Head of caudate nucleus (tissue), 42 donors: ENCODE measurements at regions not wholly inside any gene's neighbourhood (a gene's known extent, or its start where the extent isn't known, plus 50 kb on each side); places are given as distances from the start of the nearest gene placed in this dataset.
A peak's percentile ranks its signal among the peaks of the same experiment; 100 is the strongest.

Experiments used
- DNase-seq, 42 donors: peaks; one replicate each; pipeline versions ENCODE4 v3.0.0 to v3.0.0-alpha.2; 2020 to 2021; ENCODE audit warnings: mixed read lengths in 7 of 42
- intact Hi-C: fragments of 100-400 bp; cut with DNase I; formaldehyde crosslinking; loops from one replicate; pipeline ENCODE4 v1.15.0; 2022

- intact Hi-C loops, result loop anchor here (10.0 kb wide), 1 partner anchor 65 kb away; no protein-coding TSS in a partner anchor
- no peak for DNase-seq
Observed at GRCh38 chr2:120659275-120659977, 76.2 kb upstream of the GLI2 start.

DNA sequence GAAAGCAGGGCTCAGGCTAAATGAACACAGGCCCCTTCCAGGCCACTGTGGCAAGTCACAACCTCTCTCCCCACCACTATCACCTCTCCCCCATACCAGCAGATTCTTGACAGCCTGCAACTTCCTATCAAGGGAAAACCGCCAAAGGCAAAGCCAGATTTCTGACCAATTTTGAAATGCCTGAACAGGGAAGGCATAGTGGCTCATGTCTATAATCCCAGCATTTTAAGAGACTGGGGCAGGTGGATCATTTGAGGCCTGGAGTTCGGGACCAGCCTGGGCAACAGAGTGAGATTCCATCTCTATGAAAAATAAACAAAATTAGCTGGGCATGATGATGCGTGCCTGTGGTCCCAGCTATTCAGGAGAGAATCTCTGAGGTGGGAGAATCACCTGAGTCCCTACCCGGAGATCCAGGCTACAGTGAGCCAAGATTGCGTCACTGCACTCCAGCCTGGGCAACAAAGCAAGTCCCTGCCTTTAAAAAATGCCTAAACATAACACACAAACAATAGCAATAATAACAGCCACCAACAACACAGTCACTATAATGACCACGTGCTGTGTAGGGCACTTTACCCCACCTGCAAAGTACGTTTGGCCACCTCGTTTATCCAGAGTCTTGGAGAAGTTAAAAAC is 75.5 kb upstream of the GLI2 start:
- intact Hi-C loops, result no loop called here
- DNase-seq, result no peak

DNA sequence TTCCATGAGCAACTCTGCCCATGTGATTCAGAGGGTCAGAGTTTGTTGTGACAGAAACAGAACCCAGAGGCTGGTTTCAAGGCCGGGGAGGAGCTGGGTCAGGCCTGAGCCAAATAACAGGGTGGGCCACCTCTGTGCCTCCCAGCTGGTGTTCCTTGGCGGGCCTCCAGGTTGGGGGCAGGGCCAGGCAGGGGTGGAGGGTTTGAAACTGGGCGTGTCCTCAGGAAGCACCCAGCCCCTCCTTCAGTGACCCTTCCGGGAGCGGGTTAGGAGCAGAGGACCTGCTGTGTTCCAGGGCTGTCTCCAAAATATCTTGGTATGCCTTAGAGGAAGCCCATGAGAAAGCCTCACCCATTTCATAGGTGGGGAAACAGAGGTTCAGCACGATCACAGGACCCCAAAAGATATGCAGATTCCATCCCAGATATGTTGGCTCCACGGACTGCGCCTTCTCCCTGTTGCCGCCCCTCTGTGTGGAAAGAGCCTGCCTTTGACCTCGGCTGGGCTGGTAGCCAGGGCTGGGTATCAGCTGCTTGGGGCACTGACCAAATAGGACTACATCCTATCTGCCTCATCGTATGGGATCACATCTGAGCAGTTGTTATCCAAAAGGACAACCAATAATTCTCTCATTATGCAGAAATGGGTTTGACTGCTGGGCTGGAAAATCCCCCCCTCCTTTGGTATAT is 74.8 kb upstream of the GLI2 start:
- DNase-seq, result peak in 16 of 42 donors; percentile 16 to 66 (median 39)
- intact Hi-C loops, result no loop called here

DNA sequence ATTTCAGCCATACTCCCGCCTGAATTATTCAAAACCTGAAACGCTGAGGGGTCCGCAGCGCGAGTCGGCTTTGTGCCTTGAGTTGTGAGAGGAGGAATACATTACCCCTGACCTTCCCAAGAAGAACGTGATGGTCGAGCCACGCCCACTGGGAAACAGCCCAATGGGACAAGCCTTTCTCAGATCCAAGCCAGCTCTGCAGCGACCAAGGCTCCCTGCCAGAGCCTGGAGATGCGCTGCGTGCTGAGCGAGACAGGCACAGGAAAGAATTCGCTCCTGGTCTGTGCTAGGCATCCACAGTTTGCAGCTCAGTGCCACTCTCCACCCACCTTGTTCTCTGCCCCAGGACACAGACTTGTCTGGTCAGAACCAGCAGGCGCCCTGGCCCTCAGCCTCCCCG is 74.1 kb upstream of the GLI2 start:
- intact Hi-C loops, result no loop called here
- DNase-seq, result peak in 41 of 42 donors; percentile 38 to 84 (median 67)

- DNase-seq, result no peak
- intact Hi-C loops, result no loop called here
Observed at GRCh38 chr2:120662046-120662445, 73.6 kb upstream of the GLI2 start.

- intact Hi-C loops, result no loop called here
- no peak for DNase-seq
Observed at GRCh38 chr2:120662746-120663145, 72.9 kb upstream of the GLI2 start.

GRCh38 chr2:120666433-120666832 is 69.2 kb upstream of the GLI2 start:
- intact Hi-C loops, result no loop called here
- no peak for DNase-seq

DNA sequence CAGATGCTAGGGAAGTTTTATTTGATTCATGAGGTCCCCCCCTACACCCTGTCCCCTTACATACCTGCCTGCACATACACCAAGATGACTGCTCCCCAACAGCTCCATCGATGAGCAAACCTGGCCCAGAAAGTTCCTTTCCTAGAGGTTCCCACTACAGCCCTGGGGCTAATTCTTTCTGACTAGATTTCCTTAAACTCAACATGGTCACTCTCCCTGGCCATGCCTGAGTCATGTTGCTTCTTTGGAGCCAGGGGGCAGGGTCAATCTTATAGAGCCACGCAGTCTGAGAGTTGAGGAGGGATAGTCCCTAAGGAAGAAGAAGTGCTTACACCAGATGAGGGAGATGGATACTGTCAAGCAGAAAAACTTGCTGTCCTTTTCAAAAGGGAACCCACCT is 67.7 kb upstream of the GLI2 start:
- peak in 1 of 42 donors; percentile 2 for DNase-seq
- intact Hi-C loops, result no loop called here

GRCh38 chr2:120669121-120669952 is 66.3 kb upstream of the GLI2 start:
- peak in 8 of 42 donors; percentile 9 to 39 (median 21) for DNase-seq
- intact Hi-C loops, result no loop called here

DNA sequence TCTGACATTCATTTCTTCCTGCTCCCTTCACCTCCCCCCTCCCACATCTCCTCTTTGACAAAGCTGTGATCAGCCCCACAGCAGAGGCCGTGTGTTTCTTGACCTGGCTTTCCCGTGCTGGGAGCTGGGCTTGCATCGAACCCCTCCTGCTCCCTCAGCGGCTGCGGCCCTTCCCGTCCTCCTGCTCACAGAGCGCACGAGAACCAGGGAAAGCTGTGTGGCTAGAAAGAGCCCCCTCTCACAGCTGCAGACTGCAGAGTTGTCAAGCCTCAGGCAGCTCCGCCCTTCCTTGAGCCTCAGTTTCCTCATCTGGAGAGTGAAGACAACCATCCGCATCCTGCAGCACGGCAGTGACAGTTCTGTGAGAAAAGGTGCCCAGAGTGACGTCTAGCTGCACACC is 65.7 kb upstream of the GLI2 start:
- peak in 1 of 42 donors; percentile 16 for DNase-seq
- intact Hi-C loops, result no loop called here

- intact Hi-C loops, result no loop called here
- peak in 2 of 42 donors; percentile 2 to 3 for DNase-seq
Observed at GRCh38 chr2:120670371-120670770, 65.3 kb upstream of the GLI2 start.

GRCh38 chr2:120670771-120671480 is 64.7 kb upstream of the GLI2 start:
- peak in 3 of 42 donors; percentile 5 to 12 (median 7) for DNase-seq
- intact Hi-C loops, result no loop called here

DNA sequence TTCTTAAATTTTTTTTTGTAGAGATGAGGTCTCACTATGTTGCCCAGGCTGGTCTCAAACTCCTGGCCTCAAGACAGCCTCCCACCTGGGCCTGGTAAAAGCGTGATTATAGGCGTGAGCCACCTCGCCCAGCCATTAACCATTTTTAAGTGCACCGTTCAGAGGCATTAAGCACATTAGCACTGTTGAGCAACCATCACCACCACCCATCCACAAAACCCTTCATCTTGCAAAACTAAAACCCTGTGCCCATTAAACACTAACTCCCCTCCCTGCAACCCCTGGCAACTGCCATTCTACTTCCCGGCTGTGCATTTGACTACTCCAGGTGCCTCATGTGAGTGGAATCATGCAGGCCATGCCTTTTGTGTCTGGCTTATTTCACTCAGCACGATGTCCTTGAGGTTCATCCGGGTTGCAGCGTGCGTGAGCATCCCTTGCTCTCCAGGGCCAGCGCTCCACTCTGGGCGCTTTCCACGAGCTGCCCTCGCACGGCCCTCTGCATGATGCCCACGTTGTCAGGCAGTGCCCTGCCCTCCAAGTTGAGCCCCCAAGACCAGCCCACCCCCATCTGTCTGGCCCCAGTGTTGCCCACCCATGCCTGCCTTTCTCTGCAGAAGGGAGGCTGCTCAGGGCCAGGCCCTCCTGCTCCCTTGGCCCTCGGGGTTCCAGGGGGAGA is 63.0 kb upstream of the GLI2 start:
- peak in 2 of 42 donors; percentile 0 to 1 for DNase-seq

GRCh38 chr2:120673205-120673550 is 62.5 kb upstream of the GLI2 start:
- peak in 1 of 42 donors; percentile 1 for DNase-seq
- intact Hi-C loops, result no loop called here

More for the DNA sequence above, 63.0 kb upstream of the GLI2 start:
- intact Hi-C loops, result no loop called here

GRCh38 chr2:120673571-120674061 is 62.1 kb upstream of the GLI2 start:
- peak in 1 of 42 donors; percentile 4 for DNase-seq
- intact Hi-C loops, result loop anchor here (2.0 kb wide), 1 partner anchor 331 kb away; no protein-coding TSS in a partner anchor

GRCh38 chr2:120674246-120675170 is 61.2 kb upstream of the GLI2 start:
- intact Hi-C loops, result loop anchor here (2.0 kb wide), 1 partner anchor 332 kb away; no protein-coding TSS in a partner anchor
- peak in 1 of 42 donors; percentile 8 for DNase-seq
